A673 (cell line): ENCODE measurements at regions not wholly inside any gene's neighbourhood (a gene's known extent, or its start where the extent isn't known, plus 50 kb on each side); places are given as distances from the start of the nearest gene placed in this dataset.

ENCODE experiments used
- EZH2 ChIP-seq: fragments of 200-600 bp; sonication (generic); IDR thresholded peaks from 2 replicates; pipeline ENCODE4 v1.6.1; 2017; ENCODE audit warnings: borderline replicate concordance, low read depth, mild to moderate bottlenecking, mixed read lengths, antibody characterized with exemption, low read length; ENCODE audit not compliant: poor library complexity, severe bottlenecking
- TF ChIP-seq, protein P1 (sequence below): fragments of 300-800, 200-600 bp; sonication (generic); conservative IDR thresholded peaks from 2 replicates; pipeline ENCODE4 v1.5.1; 2017; ENCODE audit warnings: low read depth, mild to moderate bottlenecking, antibody characterized with exemption, low read length, moderate library complexity, mixed read lengths

DNA sequence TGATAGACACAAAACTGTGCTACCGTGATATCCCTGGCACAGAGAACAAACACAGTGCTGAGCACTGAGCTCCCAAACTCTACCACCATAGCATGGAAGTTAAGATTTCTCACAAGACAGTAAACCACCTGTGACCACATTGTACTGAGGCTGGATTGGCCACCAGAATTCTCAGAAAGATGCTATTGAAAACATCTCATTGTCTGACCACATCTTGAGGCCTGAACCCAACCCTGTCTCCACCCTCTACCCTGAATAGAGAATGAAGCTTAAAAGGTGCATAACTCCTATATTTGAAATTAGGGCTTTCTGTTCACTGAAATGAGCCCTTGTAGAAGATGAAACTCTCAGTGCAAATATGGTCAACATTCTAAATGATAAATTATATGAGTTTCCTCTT lies 281.3 kb upstream of the NPAP1 start:
- TF ChIP-seq, protein P1, sequence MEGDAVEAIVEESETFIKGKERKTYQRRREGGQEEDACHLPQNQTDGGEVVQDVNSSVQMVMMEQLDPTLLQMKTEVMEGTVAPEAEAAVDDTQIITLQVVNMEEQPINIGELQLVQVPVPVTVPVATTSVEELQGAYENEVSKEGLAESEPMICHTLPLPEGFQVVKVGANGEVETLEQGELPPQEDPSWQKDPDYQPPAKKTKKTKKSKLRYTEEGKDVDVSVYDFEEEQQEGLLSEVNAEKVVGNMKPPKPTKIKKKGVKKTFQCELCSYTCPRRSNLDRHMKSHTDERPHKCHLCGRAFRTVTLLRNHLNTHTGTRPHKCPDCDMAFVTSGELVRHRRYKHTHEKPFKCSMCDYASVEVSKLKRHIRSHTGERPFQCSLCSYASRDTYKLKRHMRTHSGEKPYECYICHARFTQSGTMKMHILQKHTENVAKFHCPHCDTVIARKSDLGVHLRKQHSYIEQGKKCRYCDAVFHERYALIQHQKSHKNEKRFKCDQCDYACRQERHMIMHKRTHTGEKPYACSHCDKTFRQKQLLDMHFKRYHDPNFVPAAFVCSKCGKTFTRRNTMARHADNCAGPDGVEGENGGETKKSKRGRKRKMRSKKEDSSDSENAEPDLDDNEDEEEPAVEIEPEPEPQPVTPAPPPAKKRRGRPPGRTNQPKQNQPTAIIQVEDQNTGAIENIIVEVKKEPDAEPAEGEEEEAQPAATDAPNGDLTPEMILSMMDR = no peak
- no peak for TF ChIP-seq EZH2
